HL-60 (cell line): ENCODE measurements at regions not wholly inside any gene's neighbourhood (a gene's known extent, or its start where the extent isn't known, plus 50 kb on each side); places are given as distances from the start of the nearest gene placed in this dataset.

Source experiments
- CTCF ChIP-seq: IDR thresholded peaks from one replicate; pipeline ENCODE4 v1.5.1; 2011; ENCODE audit warnings: low read length, control low read depth, inconsistent platforms; ENCODE audit not compliant: insufficient read depth
- POLR2AphosphoS5 ChIP-seq: IDR thresholded peaks from 2 replicates; pipeline ENCODE4 v1.6.1; 2012; ENCODE audit warnings: low read depth

- TF ChIP-seq CTCF (no peak), POLR2AphosphoS5 (no peak)
Observed at GRCh38 chr2:21822505-21822904, 698.7 kb downstream of the TDRD15 start.
